HCT116 (cell line): ENCODE measurements at regions not wholly inside any gene's neighbourhood (a gene's known extent, or its start where the extent isn't known, plus 50 kb on each side); places are given as distances from the start of the nearest gene placed in this dataset.

Experiments
- ATAC-seq: fragments of 200-7000 bp; cut with Tn5 transposase; 2 replicates; pipeline ENCODE4 v1.9.1; 2020; ENCODE audit warnings: mild to moderate bottlenecking, moderate library complexity
- BruUV-seq: library from RNA; stranded (reverse); fragments of 400-500 nt; replicated peaks from 2 replicates; lab custom pipeline; 2021; lab: Mats Ljungman, UMichigan
- CTCF ChIA-PET: fragments of 300-600 bp; sonication (Branson Sonifier 250); formaldehyde crosslinking; loops from one replicate; lab custom pipeline; 2021; ENCODE audit warnings: antibody characterized with exemption; lab: Charles Lee
- POLR2A ChIA-PET: fragments of 300-600, 350-600 bp; sonication (Branson Sonifier 250); formaldehyde crosslinking; loops from one replicate; lab custom pipeline; 2021; ENCODE audit warnings: antibody characterized with exemption; lab: Charles Lee
- RAD21 ChIA-PET, 2 experiments: fragments of 300-600 bp; sonication (Branson Sonifier 250); formaldehyde crosslinking; loops; one replicate each; lab custom pipeline; 2023; ENCODE audit warnings: low total read pairs in 2 of 2; ENCODE audit not compliant: uncharacterized antibody in 2 of 2, unreplicated experiment in 2 of 2, low non-redundant PET in 1 of 2; lab: Charles Lee
- DNase-seq: peaks from one replicate; pipeline ENCODE4 v3.0.0-alpha.2; 2010; ENCODE audit warnings: low read depth, low spot score
- H2AFZ ChIP-seq: fragments of 200-600 bp; shearing (Covaris generic), sonication (generic); 2 replicates; pipeline ENCODE4 v1.6.1; 2017; ENCODE audit warnings: low read depth, mixed run types, mixed read lengths, antibody characterized with exemption, low read length; ENCODE audit not compliant: poor library complexity, severe bottlenecking
- H3K27ac ChIP-seq: 2 replicates; pipeline ENCODE4 v1.5.1; 2012; ENCODE audit warnings: low read depth, low read length
- H3K27me3 ChIP-seq: fragments of 200-600 bp; sonication (generic); 2 replicates; pipeline ENCODE4 v1.6.1; 2016; ENCODE audit warnings: mixed run types, low read length, mixed read lengths; ENCODE audit not compliant: insufficient read depth
- H3K36me3 ChIP-seq, 2 experiments: fragments of 200-500 bp in 1 of 2; fragments of 200-600 bp in 1 of 2; sonication (Bioruptor generic) in 1 of 2; sonication (generic) in 1 of 2; 2 replicates each; pipeline versions ENCODE4 v1.5.1 to v1.6.1; 2014 to 2016; ENCODE audit warnings: low read length in 2 of 2, inconsistent platforms in 1 of 2, mixed read lengths in 1 of 2, mixed run types in 1 of 2; ENCODE audit not compliant: insufficient read depth in 2 of 2, control insufficient read depth in 1 of 2
- H3K4me1 ChIP-seq, 2 experiments: fragments of 200-600 bp in 1 of 2; sonication (generic) in 1 of 2; 2 replicates each; pipeline versions ENCODE4 v1.5.1 to v1.6.1; 2012 to 2017; ENCODE audit warnings: low read length in 2 of 2, inconsistent platforms in 1 of 2, mild to moderate bottlenecking in 1 of 2, mixed read lengths in 1 of 2, mixed run types in 1 of 2, moderate library complexity in 1 of 2; ENCODE audit not compliant: insufficient read depth in 2 of 2, control insufficient read depth in 1 of 2
- H3K4me2 ChIP-seq: fragments of 200-600 bp; sonication (generic); 2 replicates; pipeline ENCODE4 v1.6.1; 2017; ENCODE audit warnings: mixed run types, low read length, mixed read lengths
- H3K4me3 ChIP-seq, 2 experiments: fragments of 200-600 bp in 1 of 2; sonication (generic) in 1 of 2; replicated peaks in 1 of 2; 2 replicates each; pipeline ENCODE4 v1.5.1; 2011 to 2016; ENCODE audit warnings: low read length in 2 of 2, control low read depth in 1 of 2, low read depth in 1 of 2, mild to moderate bottlenecking in 1 of 2, mixed read lengths in 1 of 2, mixed run types in 1 of 2
- H3K79me2 ChIP-seq: fragments of 200-600 bp; sonication (generic); 2 replicates; pipeline ENCODE4 v1.6.1; 2017; ENCODE audit warnings: mild to moderate bottlenecking, mixed run types, low read length, moderate library complexity, mixed read lengths; ENCODE audit not compliant: insufficient read depth
- H3K9ac ChIP-seq: fragments of 200-600 bp; sonication (generic); 2 replicates; pipeline ENCODE4 v1.6.1; 2016; ENCODE audit warnings: low read length, mixed read lengths
- H3K9me2 ChIP-seq: fragments of 200-600 bp; sonication (generic), shearing (Covaris generic); 2 replicates; pipeline ENCODE4 v1.6.1; 2017; ENCODE audit warnings: mixed run types, mild to moderate bottlenecking, moderate library complexity; ENCODE audit not compliant: insufficient read depth
- H3K9me3 ChIP-seq, 2 experiments: fragments of 200-500 bp in 1 of 2; fragments of 200-600 bp in 1 of 2; sonication (Bioruptor generic) in 1 of 2; sonication (generic) in 1 of 2; 2 replicates each; pipeline ENCODE4 v1.6.1; 2014 to 2017; ENCODE audit warnings: low read length in 2 of 2, mixed read lengths in 2 of 2, inconsistent platforms in 1 of 2, low read depth in 1 of 2, mild to moderate bottlenecking in 1 of 2, mixed run types in 1 of 2, moderate library complexity in 1 of 2; ENCODE audit not compliant: control insufficient read depth in 1 of 2, insufficient read depth in 1 of 2
- H4K20me1 ChIP-seq: fragments of 200-600 bp; sonication (generic), shearing (Covaris generic); 2 replicates; pipeline ENCODE4 v1.6.1; 2017; ENCODE audit warnings: mixed run types, mild to moderate bottlenecking, moderate library complexity; ENCODE audit not compliant: insufficient read depth
- ATF3 ChIP-seq: IDR thresholded peaks from 2 replicates; pipeline ENCODE4 v1.6.1; 2012
- MAX ChIP-seq: IDR thresholded peaks from 2 replicates; pipeline ENCODE4 v1.6.1; 2012
- POLR2A ChIP-seq: IDR thresholded peaks from 2 replicates; pipeline ENCODE4 v1.7.0; 2011; ENCODE audit warnings: borderline replicate concordance; ENCODE audit not compliant: insufficient read depth, insufficient read length; ENCODE audit errors: extremely low read depth
- RAD21 ChIP-seq: IDR thresholded peaks from 2 replicates; pipeline ENCODE4 v1.6.1; 2012; ENCODE audit warnings: low read depth, mild to moderate bottlenecking
- SIN3A ChIP-seq: IDR thresholded peaks from 2 replicates; pipeline ENCODE4 v1.6.1; 2012; ENCODE audit warnings: low read depth
- ZNF274 ChIP-seq: fragments of 200-500 bp; sonication (Bioruptor generic); IDR thresholded peaks from 2 replicates; pipeline ENCODE4 v1.6.1; 2014; ENCODE audit warnings: mild to moderate bottlenecking, low read depth, low read length, inconsistent platforms
- intact Hi-C: fragments of 100-400 bp; cut with micrococcal nuclease; formaldehyde crosslinking; loops from 2 replicates; pipeline ENCODE4 v1.10.0; 2022

DNA sequence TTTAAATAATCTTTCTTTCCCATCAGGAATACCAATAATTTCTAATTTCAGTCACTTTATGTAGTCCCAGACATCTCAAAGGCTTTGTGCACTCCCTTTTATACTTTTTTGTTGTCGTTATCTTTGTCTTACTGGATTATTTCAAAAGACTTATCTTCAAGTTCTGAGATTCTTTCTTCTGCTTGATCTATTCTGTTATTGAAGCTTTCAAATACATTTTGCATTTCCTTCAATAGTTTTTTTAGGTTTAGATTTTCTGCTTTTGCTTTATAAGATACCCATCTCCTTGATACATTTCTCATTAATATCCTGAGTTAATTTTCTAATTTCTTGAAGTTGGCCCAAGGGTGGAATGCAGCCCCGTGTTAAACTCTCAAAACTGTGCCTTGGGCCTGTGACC, 432.4 kb downstream of the RIT2 start (continued):
- TF ChIP-seq ZNF274 (no peak), RAD21 (no peak), ATF3 (no peak)

GRCh38 chr18:42689310-42689709, 426.2 kb downstream of the RIT2 start:
- H3K4me3 ChIP-seq: no peak overlapping the region
- no peaks in the 10 kb centered on the region for H3K4me1 ChIP-seq
- no peak overlapping the region for H3K27ac ChIP-seq
- POLR2A ChIA-PET: no interaction called here
- H3K4me2 ChIP-seq: no peak overlapping the region
- H3K9ac ChIP-seq: no peak overlapping the region
- H3K9me2 ChIP-seq: no peaks in the 10 kb centered on the region
- BruUV-seq: no TSS peak
- CTCF ChIA-PET: no interaction called here
- RAD21 ChIA-PET: no interaction called here
- no peaks in the 10 kb centered on the region for H4K20me1 ChIP-seq
- no peak for TF ChIP-seq ZNF274
- TF ChIP-seq POLR2A: no peak
- TF ChIP-seq SIN3A: no peak
- TF ChIP-seq MAX: no peak
- intact Hi-C loops: loop anchor here (1.0 kb wide), 1 partner anchor 18 kb away; no protein-coding TSS in a partner anchor
- ATAC-seq: no peak
- H3K27me3 ChIP-seq: no peaks in the 10 kb centered on the region
- H2AFZ ChIP-seq: no peak overlapping the region
- no peaks in the 10 kb centered on the region for H3K36me3 ChIP-seq
- no peaks in the 10 kb centered on the region for H3K79me2 ChIP-seq
- peaks cover 25 to 32% of the 10 kb centered on the region in 2 experiments; a peak in 2 of 4 replicates for H3K9me3 ChIP-seq
- DNase-seq: no peak
